IMR-90 (cell line): ENCODE measurements at regions not wholly inside any gene's neighbourhood (a gene's known extent, or its start where the extent isn't known, plus 50 kb on each side); places are given as distances from the start of the nearest gene placed in this dataset.

Experiments used
- ATAC-seq: fragments of 200-7000 bp; cut with Tn5 transposase; 2 replicates; pipeline ENCODE4 v1.9.1; 2020; ENCODE audit warnings: low read depth, mild to moderate bottlenecking, moderate library complexity
- BruUV-seq: library from RNA; stranded (reverse); fragments of 400-500 nt; replicated peaks from 2 replicates; lab custom pipeline; 2021; lab: Mats Ljungman, UMichigan
- CTCF ChIA-PET: fragments of 300-600 bp; formaldehyde crosslinking; extraction: SDS; loops from one replicate; lab custom pipeline; 2021; ENCODE audit warnings: antibody characterized with exemption; lab: Yijun Ruan, JAX
- POLR2A ChIA-PET: fragments of 300-600 bp; sonication (Branson Sonifier 250); formaldehyde crosslinking; loops from one replicate; lab custom pipeline; 2022; ENCODE audit warnings: antibody characterized with exemption; ENCODE audit not compliant: unreplicated experiment; lab: Charles Lee
- DNase-seq: peaks from one replicate; pipeline ENCODE4 v3.0.0; 2013
- H2AFZ ChIP-seq: replicated peaks from 2 replicates; pipeline ENCODE3; 2013; ENCODE audit warnings: low read length, mild to moderate bottlenecking; ENCODE audit not compliant: poor library complexity
- H2AK5ac ChIP-seq: 2 replicates; pipeline ENCODE4 v1.6.1; 2013; ENCODE audit warnings: low read depth, low read length, inconsistent platforms
- H2AK9ac ChIP-seq: replicated peaks from 2 replicates; pipeline ENCODE3; 2013; ENCODE audit warnings: mild to moderate bottlenecking, low read depth, low read length, moderate library complexity; ENCODE audit not compliant: poor library complexity
- H2BK120ac ChIP-seq: 2 replicates; pipeline ENCODE4 v1.6.1; 2013; ENCODE audit warnings: low read depth, low read length, inconsistent platforms
- H2BK15ac ChIP-seq: 3 replicates; pipeline ENCODE4 v1.6.1; 2013; ENCODE audit warnings: low read depth, low read length, inconsistent platforms
- H2BK20ac ChIP-seq: 2 replicates; pipeline ENCODE4 v1.6.1; 2013; ENCODE audit warnings: low read depth, mild to moderate bottlenecking, inconsistent platforms, low read length, moderate library complexity
- H2BK5ac ChIP-seq: 2 replicates; pipeline ENCODE4 v1.6.1; 2013; ENCODE audit warnings: mild to moderate bottlenecking, low read depth, low read length, inconsistent platforms; ENCODE audit not compliant: poor library complexity, severe bottlenecking
- H3K14ac ChIP-seq: replicated peaks from 2 replicates; pipeline ENCODE4 v1.6.1; 2013; ENCODE audit warnings: low read depth, low read length, inconsistent platforms
- H3K18ac ChIP-seq: 2 replicates; pipeline ENCODE4 v1.6.1; 2013; ENCODE audit warnings: low read depth, low read length, control low read depth
- H3K23ac ChIP-seq: 2 replicates; pipeline ENCODE4 v1.6.1; 2013; ENCODE audit warnings: low read depth, low read length, inconsistent platforms
- H3K27ac ChIP-seq: 2 replicates; pipeline ENCODE4 v1.5.1; 2013; ENCODE audit warnings: mild to moderate bottlenecking, control low read depth, low read length; ENCODE audit not compliant: insufficient read depth
- H3K27me3 ChIP-seq: 2 replicates; pipeline ENCODE4 v1.6.1; 2013; ENCODE audit warnings: low read length; ENCODE audit not compliant: control insufficient read depth, insufficient read depth
- H3K36me3 ChIP-seq: 2 replicates; pipeline ENCODE4 v1.6.1; 2013; ENCODE audit warnings: low read length, mixed read lengths; ENCODE audit not compliant: control insufficient read depth, insufficient read depth
- H3K4ac ChIP-seq: 2 replicates; pipeline ENCODE4 v1.6.1; 2013; ENCODE audit warnings: low read depth, low read length, inconsistent platforms
- H3K4me1 ChIP-seq: 2 replicates; pipeline ENCODE4 v1.6.1; 2013; ENCODE audit warnings: low read length, mixed read lengths; ENCODE audit not compliant: control insufficient read depth, insufficient read depth
- H3K4me2 ChIP-seq: 2 replicates; pipeline ENCODE4 v1.6.1; 2013; ENCODE audit warnings: low read depth, mild to moderate bottlenecking, control low read depth, low read length, moderate library complexity
- H3K4me3 ChIP-seq: 2 replicates; pipeline ENCODE4 v1.5.1; 2013; ENCODE audit warnings: low read depth, mild to moderate bottlenecking, control low read depth, low read length, moderate library complexity; ENCODE audit not compliant: insufficient read depth
- H3K56ac ChIP-seq: 2 replicates; pipeline ENCODE4 v1.6.1; 2013; ENCODE audit warnings: low read length, inconsistent platforms; ENCODE audit not compliant: insufficient read depth; ENCODE audit errors: extremely low read depth
- H3K79me1 ChIP-seq, 2 experiments: 2 replicates each; pipeline ENCODE4 v1.6.1; 2013; ENCODE audit warnings: low read length in 2 of 2, inconsistent platforms in 1 of 2, low read depth in 1 of 2
- H3K9ac ChIP-seq: 2 replicates; pipeline ENCODE4 v1.6.1; 2013; ENCODE audit warnings: low read depth, low read length, control low read depth
- H3K9me1 ChIP-seq: 2 replicates; pipeline ENCODE4 v1.6.1; 2013; ENCODE audit warnings: low read length, inconsistent platforms; ENCODE audit not compliant: insufficient read depth
- H3K9me3 ChIP-seq: 2 replicates; pipeline ENCODE4 v1.6.1; 2013; ENCODE audit warnings: low read length; ENCODE audit not compliant: control insufficient read depth, insufficient read depth
- H4K20me1 ChIP-seq: 2 replicates; pipeline ENCODE4 v1.6.1; 2013; ENCODE audit warnings: low read length, inconsistent platforms; ENCODE audit not compliant: insufficient read depth
- H4K5ac ChIP-seq: 2 replicates; pipeline ENCODE4 v1.6.1; 2013; ENCODE audit warnings: mild to moderate bottlenecking, low read depth, low read length, control low read depth
- H4K8ac ChIP-seq, 2 experiments: 2 replicates each; pipeline ENCODE4 v1.6.1; 2013; ENCODE audit warnings: low read depth in 2 of 2, low read length in 2 of 2, control low read depth in 1 of 2, inconsistent platforms in 1 of 2
- H4K91ac ChIP-seq: 2 replicates; pipeline ENCODE4 v1.6.1; 2013; ENCODE audit warnings: low read depth, low read length, inconsistent platforms; ENCODE audit not compliant: insufficient read depth
- BHLHE40 ChIP-seq: fragments of 150-350 bp; IDR thresholded peaks from 2 replicates; pipeline ENCODE4 v1.6.1; 2016; ENCODE audit warnings: mild to moderate bottlenecking, low read depth, low read length
- CEBPB ChIP-seq: IDR thresholded peaks from 2 replicates; pipeline ENCODE4 v1.6.1; 2012; ENCODE audit warnings: low read depth, low read length, improper control_type of control experiment
- CHD1 ChIP-seq: IDR thresholded peaks from 2 replicates; pipeline ENCODE4 v1.6.1; 2012; ENCODE audit warnings: low read depth, low read length, improper control_type of control experiment
- CTCF ChIP-seq: conservative IDR thresholded peaks from 2 replicates; pipeline ENCODE4 v1.5.1; 2012; ENCODE audit warnings: mild to moderate bottlenecking, low read depth, low read length, improper control_type of control experiment
- FOS ChIP-seq: fragments of 150-350 bp; IDR thresholded peaks from 2 replicates; pipeline ENCODE4 v1.6.1; 2016; ENCODE audit warnings: low read depth, low read length
- MAFK ChIP-seq: IDR thresholded peaks from 2 replicates; pipeline ENCODE4 v1.6.1; 2012; ENCODE audit warnings: low read depth, low read length, improper control_type of control experiment
- MAZ ChIP-seq: IDR thresholded peaks from 2 replicates; pipeline ENCODE4 v1.6.1; 2012; ENCODE audit warnings: low read depth, mild to moderate bottlenecking, low read length, improper control_type of control experiment, moderate library complexity, borderline replicate concordance
- MXI1 ChIP-seq: IDR thresholded peaks from 2 replicates; pipeline ENCODE4 v1.6.1; 2012; ENCODE audit warnings: low read depth, mild to moderate bottlenecking, low read length, moderate library complexity, borderline replicate concordance
- NFE2L2 ChIP-seq: fragments of 150-350 bp; IDR thresholded peaks from 2 replicates; pipeline ENCODE4 v1.6.1; 2016; ENCODE audit warnings: low read depth, mild to moderate bottlenecking, low read length
- POLR2A ChIP-seq: IDR thresholded peaks from 2 replicates; pipeline ENCODE4 v1.6.1; 2012; ENCODE audit warnings: mild to moderate bottlenecking, low read depth, low read length
- RAD21 ChIP-seq: IDR thresholded peaks from 2 replicates; pipeline ENCODE4 v1.6.1; 2012; ENCODE audit warnings: low read length, improper control_type of control experiment
- RCOR1 ChIP-seq: IDR thresholded peaks from 2 replicates; pipeline ENCODE4 v1.6.1; 2012; ENCODE audit warnings: mild to moderate bottlenecking, low read length, improper control_type of control experiment; ENCODE audit not compliant: insufficient replicate concordance
- RFX5 ChIP-seq: IDR thresholded peaks from 2 replicates; pipeline ENCODE4 v1.8.0; 2012; ENCODE audit warnings: low read depth, mild to moderate bottlenecking, low read length, moderate library complexity
- SMC3 ChIP-seq: fragments of 150-350 bp; IDR thresholded peaks from 2 replicates; pipeline ENCODE4 v1.6.1; 2016; ENCODE audit warnings: low read depth, mild to moderate bottlenecking, antibody characterized with exemption, low read length, moderate library complexity
- WGBS, 2 experiments: methylation state at CpG; one replicate each; pipeline versions ENCODE4 v1.1.5 to v1.1.7; 2013; ENCODE audit warnings: missing lambda C conversion rate in 2 of 2; ENCODE audit not compliant: insufficient read length in 1 of 2; ENCODE audit errors: extremely low coverage in 2 of 2; 5-methylcytosine and 5-hydroxymethylcytosine counted together
- dilution Hi-C: fragments of 300-500 bp; cut with HindIII; formaldehyde crosslinking; loops from one replicate; pipeline ENCODE4 v1.14.3; 2018; ENCODE audit warnings: low sequenced_read_pairs; ENCODE audit not compliant: unreplicated experiment
- in situ Hi-C: fragments of 300-500 bp; cut with MboI; formaldehyde crosslinking; loops from 3 replicates; pipeline ENCODE4 v1.14.3; 2019; ENCODE audit warnings: low sequenced_read_pairs, inconsistent platforms, mixed read lengths
- intact Hi-C: fragments of 100-400 bp; cut with micrococcal nuclease; formaldehyde crosslinking; loops from 2 replicates; pipeline ENCODE4 v1.10.0; 2022
- TF ChIP-seq, protein P1 (sequence below): fragments of 150-350 bp; IDR thresholded peaks from 2 replicates; pipeline ENCODE4 v1.6.1; 2016; ENCODE audit warnings: low read depth, mild to moderate bottlenecking, low read length, moderate library complexity, borderline replicate concordance
- TF ChIP-seq, protein P2 (sequence below): fragments of 150-350 bp; IDR thresholded peaks from 2 replicates; pipeline ENCODE4 v1.6.1; 2017; ENCODE audit warnings: mild to moderate bottlenecking, antibody characterized with exemption, low read length, low read depth

GRCh38 chr18:38045845-38046244 is 480.2 kb upstream of the CELF4 start:
- CTCF ChIA-PET = no interaction called here
- BruUV-seq = no TSS peak
- no peak overlapping the region for H2BK20ac ChIP-seq

More at GRCh38 chr18:38045845-38046244, 480.2 kb upstream of the CELF4 start:
- Histone ChIP-seq H3K27ac (no peak overlapping the region), H3K4me3 (no peak overlapping the region), H3K18ac (no peak overlapping the region), H3K79me1 (no peaks in the 10 kb centered on the region), H2BK120ac (no peak overlapping the region), H2AK5ac (no peak overlapping the region), H3K4me2 (no peak overlapping the region), H3K27me3 (no peaks in the 10 kb centered on the region), H3K4me1 (no peaks in the 10 kb centered on the region), H4K5ac (no peak overlapping the region), H3K9ac (no peak overlapping the region), H4K20me1 (no peaks in the 10 kb centered on the region), H3K36me3 (no peaks in the 10 kb centered on the region), H2AFZ (no peak overlapping the region), H4K8ac (no peak overlapping the region), H2AK9ac (no peak overlapping the region), H2BK5ac (no peak overlapping the region), H3K56ac (no peak overlapping the region), H3K14ac (no peak overlapping the region), H3K23ac (no peak overlapping the region), H3K4ac (no peak overlapping the region), H3K9me3 (peaks cover 19% of the 10 kb centered on the region), H2BK15ac (no peak overlapping the region), H3K9me1 (no peaks in the 10 kb centered on the region), H4K91ac (no peak overlapping the region)
- intact Hi-C loops (no loop called here), dilution Hi-C loops (no loop called here), in situ Hi-C loops (no loop called here)
- 40% methylated on average over 1 of the region's 2 CpGs; no CpG with 5 or more reads in 1 of the 2 experiments for WGBS, 2 experiments
- POLR2A ChIA-PET = no interaction called here
- TF ChIP-seq NFE2L2 (no peak), MAZ (no peak), SMC3 (no peak), CTCF (no peak), CHD1 (no peak), RFX5 (no peak), RCOR1 (no peak), CEBPB (no peak), MXI1 (no peak), MAFK (no peak), RAD21 (no peak), BHLHE40 (no peak), POLR2A (no peak), FOS (no peak)
- TF ChIP-seq, protein P1, sequence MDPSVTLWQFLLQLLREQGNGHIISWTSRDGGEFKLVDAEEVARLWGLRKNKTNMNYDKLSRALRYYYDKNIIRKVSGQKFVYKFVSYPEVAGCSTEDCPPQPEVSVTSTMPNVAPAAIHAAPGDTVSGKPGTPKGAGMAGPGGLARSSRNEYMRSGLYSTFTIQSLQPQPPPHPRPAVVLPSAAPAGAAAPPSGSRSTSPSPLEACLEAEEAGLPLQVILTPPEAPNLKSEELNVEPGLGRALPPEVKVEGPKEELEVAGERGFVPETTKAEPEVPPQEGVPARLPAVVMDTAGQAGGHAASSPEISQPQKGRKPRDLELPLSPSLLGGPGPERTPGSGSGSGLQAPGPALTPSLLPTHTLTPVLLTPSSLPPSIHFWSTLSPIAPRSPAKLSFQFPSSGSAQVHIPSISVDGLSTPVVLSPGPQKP = no peak
- TF ChIP-seq, protein P2, sequence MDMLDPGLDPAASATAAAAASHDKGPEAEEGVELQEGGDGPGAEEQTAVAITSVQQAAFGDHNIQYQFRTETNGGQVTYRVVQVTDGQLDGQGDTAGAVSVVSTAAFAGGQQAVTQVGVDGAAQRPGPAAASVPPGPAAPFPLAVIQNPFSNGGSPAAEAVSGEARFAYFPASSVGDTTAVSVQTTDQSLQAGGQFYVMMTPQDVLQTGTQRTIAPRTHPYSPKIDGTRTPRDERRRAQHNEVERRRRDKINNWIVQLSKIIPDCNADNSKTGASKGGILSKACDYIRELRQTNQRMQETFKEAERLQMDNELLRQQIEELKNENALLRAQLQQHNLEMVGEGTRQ = no peak
- DNase-seq = no peak
- ATAC-seq = no peak
